Endodermal cell (in vitro differentiated cells): ENCODE measurements at regions not wholly inside any gene's neighbourhood (a gene's known extent, or its start where the extent isn't known, plus 50 kb on each side); places are given as distances from the start of the nearest gene placed in this dataset.

ENCODE experiments used
- DNase-seq: peaks from one replicate; pipeline ENCODE4 v3.0.0-alpha.2; 2017
- H3K27ac ChIP-seq: 2 replicates; pipeline ENCODE4 v1.5.1; 2013; ENCODE audit warnings: mild to moderate bottlenecking, low read depth, low read length, moderate library complexity
- H3K27me3 ChIP-seq: 2 replicates; pipeline ENCODE4 v1.6.1; 2013; ENCODE audit warnings: mild to moderate bottlenecking, low read length, moderate library complexity; ENCODE audit not compliant: insufficient read depth, control insufficient read depth, poor library complexity, severe bottlenecking
- H3K36me3 ChIP-seq: 2 replicates; pipeline ENCODE4 v1.7.0; 2013; ENCODE audit warnings: mild to moderate bottlenecking, low read length, moderate library complexity; ENCODE audit not compliant: control insufficient read depth, insufficient read depth
- H3K4me1 ChIP-seq: one replicate; pipeline ENCODE4 v1.7.0; 2013; ENCODE audit warnings: low read length; ENCODE audit not compliant: control insufficient read depth, insufficient read depth
- H3K4me3 ChIP-seq: 2 replicates; pipeline ENCODE4 v1.5.1; 2013; ENCODE audit warnings: mild to moderate bottlenecking, low read length, moderate library complexity
- H3K9ac ChIP-seq: 2 replicates; pipeline ENCODE4 v1.6.1; 2013; ENCODE audit warnings: mild to moderate bottlenecking, low read length, moderate library complexity; ENCODE audit not compliant: poor library complexity, severe bottlenecking; ENCODE audit errors: extremely low read depth
- H3K9me3 ChIP-seq: 2 replicates; pipeline ENCODE4 v1.6.1; 2013; ENCODE audit warnings: mild to moderate bottlenecking, low read length, moderate library complexity; ENCODE audit not compliant: control insufficient read depth
- H3K27ac Mint-ChIP-seq: 2 replicates; pipeline ENCODE4 v1.8.0; 2020; ENCODE audit warnings: mixed read lengths
- H3K27me3 Mint-ChIP-seq: 2 replicates; pipeline ENCODE4 v1.8.0; 2021; ENCODE audit warnings: mild to moderate bottlenecking, mixed read lengths; ENCODE audit not compliant: insufficient read depth
- H3K36me3 Mint-ChIP-seq: 2 replicates; pipeline ENCODE4 v1.8.0; 2020; ENCODE audit warnings: low read depth, mixed read lengths
- H3K4me1 Mint-ChIP-seq: 2 replicates; pipeline ENCODE4 v1.8.0; 2020; ENCODE audit warnings: mixed read lengths
- H3K4me3 Mint-ChIP-seq: 2 replicates; pipeline ENCODE4 v1.8.0; 2020; ENCODE audit warnings: mild to moderate bottlenecking, moderate library complexity, mixed read lengths
- H3K9me3 Mint-ChIP-seq: 2 replicates; pipeline ENCODE4 v1.8.0; 2020; ENCODE audit warnings: mild to moderate bottlenecking, mixed read lengths
- WGBS, 2 experiments: methylation state at CpG; one replicate each; pipeline versions ENCODE4 v1.1.5 to v1.1.7; 2013; ENCODE audit warnings: missing lambda C conversion rate in 2 of 2, mixed read lengths in 1 of 2; ENCODE audit not compliant: insufficient coverage in 1 of 2, insufficient read length in 1 of 2; 5-methylcytosine and 5-hydroxymethylcytosine counted together
- TF ChIP-seq, protein P1 (sequence below): fragments of 200-600 bp; sonication (generic); conservative IDR thresholded peaks from 2 replicates; pipeline ENCODE4 v1.5.0; 2021; ENCODE audit warnings: antibody characterized with exemption, mild to moderate bottlenecking

DNA sequence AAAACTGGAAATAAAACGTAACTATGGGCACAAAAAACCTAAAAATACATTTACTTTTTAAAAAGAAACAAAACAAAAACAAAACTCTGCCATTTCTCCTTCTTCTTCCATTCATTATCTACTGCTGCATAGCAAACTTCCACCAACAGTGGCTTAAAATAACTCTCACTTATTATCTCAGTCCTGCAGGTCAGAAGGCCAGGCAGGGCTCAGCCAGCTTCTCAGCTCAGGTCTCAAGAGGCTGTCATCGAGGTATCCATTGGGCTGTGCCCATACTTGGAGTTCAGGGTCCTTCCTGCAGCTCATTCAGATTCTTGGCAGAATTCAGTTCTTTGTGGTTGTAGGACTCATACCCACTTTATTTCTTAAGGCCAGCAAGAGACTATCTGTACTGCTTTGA lies 352.7 kb upstream of the PLD5 start:
- no peak overlapping the region for H3K9ac ChIP-seq
- no peaks in the 10 kb centered on the region for H3K4me1 ChIP-seq

DNA sequence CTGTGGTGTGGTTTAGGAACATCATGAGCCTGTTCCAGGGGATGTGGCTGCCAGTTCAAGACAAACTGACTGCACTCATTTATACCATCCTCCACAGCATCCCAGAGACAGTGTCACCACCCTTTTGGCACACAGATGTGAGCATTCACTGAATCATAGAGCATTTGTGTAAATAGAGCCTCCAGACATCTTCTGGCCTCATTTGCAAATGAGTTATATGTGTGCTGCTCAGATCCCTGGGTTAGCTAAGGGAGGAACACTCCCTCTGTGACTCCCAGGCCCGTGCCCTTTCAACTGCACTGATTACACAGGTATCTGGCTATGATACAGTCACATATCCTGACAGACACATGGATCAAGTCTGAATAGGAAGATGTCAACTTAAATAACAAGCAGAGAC lies 351.5 kb upstream of the PLD5 start:
- Histone ChIP-seq H3K36me3 (no peaks in the 10 kb centered on the region), H3K27me3 (no peaks in the 10 kb centered on the region), H3K4me1 (no peaks in the 10 kb centered on the region), H3K9me3 (no peaks in the 10 kb centered on the region), H3K9ac (no peak overlapping the region), H3K27ac (no peak overlapping the region), H3K4me3 (no peak overlapping the region)
- DNase-seq = no peak
- no peaks in the 10 kb centered on the region for H3K4me1 Mint-ChIP-seq
- no peak overlapping the region for H3K27ac Mint-ChIP-seq
- TF ChIP-seq, protein P1, sequence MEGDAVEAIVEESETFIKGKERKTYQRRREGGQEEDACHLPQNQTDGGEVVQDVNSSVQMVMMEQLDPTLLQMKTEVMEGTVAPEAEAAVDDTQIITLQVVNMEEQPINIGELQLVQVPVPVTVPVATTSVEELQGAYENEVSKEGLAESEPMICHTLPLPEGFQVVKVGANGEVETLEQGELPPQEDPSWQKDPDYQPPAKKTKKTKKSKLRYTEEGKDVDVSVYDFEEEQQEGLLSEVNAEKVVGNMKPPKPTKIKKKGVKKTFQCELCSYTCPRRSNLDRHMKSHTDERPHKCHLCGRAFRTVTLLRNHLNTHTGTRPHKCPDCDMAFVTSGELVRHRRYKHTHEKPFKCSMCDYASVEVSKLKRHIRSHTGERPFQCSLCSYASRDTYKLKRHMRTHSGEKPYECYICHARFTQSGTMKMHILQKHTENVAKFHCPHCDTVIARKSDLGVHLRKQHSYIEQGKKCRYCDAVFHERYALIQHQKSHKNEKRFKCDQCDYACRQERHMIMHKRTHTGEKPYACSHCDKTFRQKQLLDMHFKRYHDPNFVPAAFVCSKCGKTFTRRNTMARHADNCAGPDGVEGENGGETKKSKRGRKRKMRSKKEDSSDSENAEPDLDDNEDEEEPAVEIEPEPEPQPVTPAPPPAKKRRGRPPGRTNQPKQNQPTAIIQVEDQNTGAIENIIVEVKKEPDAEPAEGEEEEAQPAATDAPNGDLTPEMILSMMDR = no peak
- WGBS, 2 experiments = 65% methylated on average over 1 of the region's 1 CpG; no CpG with 5 or more reads in 1 of the 2 experiments
- no peak overlapping the region for H3K4me3 Mint-ChIP-seq
- H3K36me3 Mint-ChIP-seq = no peaks in the 10 kb centered on the region
- no peaks in the 10 kb centered on the region for H3K9me3 Mint-ChIP-seq
- no peaks in the 10 kb centered on the region for H3K27me3 Mint-ChIP-seq

More for the DNA sequence above, 352.7 kb upstream of the PLD5 start:
- H3K4me1 Mint-ChIP-seq = no peaks in the 10 kb centered on the region
- H3K27me3 Mint-ChIP-seq = no peaks in the 10 kb centered on the region
- DNase-seq = no peak
- Histone ChIP-seq H3K9me3 (no peaks in the 10 kb centered on the region), H3K36me3 (no peaks in the 10 kb centered on the region), H3K27me3 (no peaks in the 10 kb centered on the region), H3K27ac (no peak overlapping the region), H3K4me3 (no peak overlapping the region)
- H3K36me3 Mint-ChIP-seq = no peaks in the 10 kb centered on the region
- H3K27ac Mint-ChIP-seq = no peak overlapping the region
- TF ChIP-seq, protein P1 = no peak
- H3K4me3 Mint-ChIP-seq = no peak overlapping the region
- no peaks in the 10 kb centered on the region for H3K9me3 Mint-ChIP-seq
- 75 to 100% methylated on average over 1 to 2 of the region's 2 CpGs for WGBS, 2 experiments

DNA sequence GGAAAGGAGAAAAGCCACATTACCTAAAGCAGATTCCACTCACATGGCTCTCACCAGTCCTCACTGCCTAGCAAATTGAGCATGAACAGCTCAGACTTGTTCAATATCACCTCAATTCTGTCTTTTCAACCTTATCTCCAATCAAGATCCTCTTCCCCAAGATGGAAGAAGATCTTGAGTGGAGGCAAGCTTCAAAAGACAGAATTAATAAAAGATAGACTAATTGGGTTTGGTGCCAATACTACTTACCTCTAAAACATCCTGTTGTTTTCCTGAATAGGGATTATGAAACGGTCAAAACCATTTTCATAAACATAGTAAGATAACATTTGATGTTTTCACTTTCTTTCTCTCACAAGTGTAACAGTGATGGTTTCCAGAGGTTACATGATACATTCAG lies 349.2 kb upstream of the PLD5 start:
- WGBS, 2 experiments = 58 to 71% methylated on average over 1 of the region's 1 CpG
- H3K27me3 ChIP-seq = no peaks in the 10 kb centered on the region
- no peak overlapping the region for H3K27ac ChIP-seq
- TF ChIP-seq, protein P1 = no peak
- H3K4me3 ChIP-seq = no peak overlapping the region
- Mint-ChIP-seq H3K36me3 (no peaks in the 10 kb centered on the region), H3K4me1 (no peaks in the 10 kb centered on the region), H3K27ac (no peak overlapping the region), H3K4me3 (no peak overlapping the region), H3K27me3 (no peaks in the 10 kb centered on the region), H3K9me3 (no peaks in the 10 kb centered on the region)
- no peaks in the 10 kb centered on the region for H3K4me1 ChIP-seq
- no peaks in the 10 kb centered on the region for H3K36me3 ChIP-seq
- DNase-seq = no peak
- H3K9ac ChIP-seq = no peak overlapping the region
- H3K9me3 ChIP-seq = no peaks in the 10 kb centered on the region
